H1 (cell line): ENCODE measurements at regions not wholly inside any gene's neighbourhood (a gene's known extent, or its start where the extent isn't known, plus 50 kb on each side); places are given as distances from the start of the nearest gene placed in this dataset.

ENCODE experiments used
- CTCF ChIA-PET: fragments of 300-600 bp; sonication (Branson Sonifier 250); formaldehyde crosslinking; loops from one replicate; lab custom pipeline; 2021; ENCODE audit not compliant: partially characterized antibody; lab: Charles Lee
- POLR2A ChIA-PET: fragments of 300-600 bp; sonication (Branson Sonifier 250); formaldehyde crosslinking; loops from one replicate; lab custom pipeline; 2021; ENCODE audit warnings: inconsistent platforms; ENCODE audit not compliant: partially characterized antibody; lab: Charles Lee
- DNase-seq, 2 experiments: peaks; one replicate each; pipeline versions ENCODE4 v3.0.0 to v3.0.0-alpha.2; 2010 to 2022; ENCODE audit warnings: low spot score in 2 of 2, low read depth in 1 of 2, mixed read lengths in 1 of 2
- FAIRE-seq: peaks from 2 replicates; lab custom pipeline; 2011; peaks lifted over from hg19 to GRCh38; lab: Jason Lieb, UNC
- H2AFZ ChIP-seq: 2 replicates; pipeline ENCODE4 v1.8.1; 2012; ENCODE audit warnings: low read length, inconsistent platforms
- H2AK5ac ChIP-seq: 2 replicates; pipeline ENCODE4 v1.6.1; 2013; ENCODE audit warnings: low read depth, low read length
- H2BK120ac ChIP-seq: replicated peaks from 2 replicates; pipeline ENCODE3; 2013; ENCODE audit warnings: low read depth, low read length, inconsistent platforms
- H2BK12ac ChIP-seq: 2 replicates; pipeline ENCODE4 v1.6.1; 2013; ENCODE audit warnings: low read depth, low read length
- H2BK15ac ChIP-seq: 2 replicates; pipeline ENCODE4 v1.6.1; 2013; ENCODE audit warnings: low read length
- H2BK20ac ChIP-seq: 2 replicates; pipeline ENCODE4 v1.6.1; 2013; ENCODE audit warnings: low read length
- H2BK5ac ChIP-seq: 2 replicates; pipeline ENCODE4 v1.6.1; 2013; ENCODE audit warnings: low read depth, low read length
- H3K14ac ChIP-seq: 2 replicates; pipeline ENCODE4 v1.6.1; 2013; ENCODE audit warnings: inconsistent platforms; ENCODE audit not compliant: insufficient read length
- H3K18ac ChIP-seq: 2 replicates; pipeline ENCODE4 v1.6.1; 2013; ENCODE audit warnings: low read length; ENCODE audit errors: extremely low read depth
- H3K23ac ChIP-seq: 2 replicates; pipeline ENCODE4 v1.6.1; 2013; ENCODE audit warnings: inconsistent platforms; ENCODE audit not compliant: insufficient read length
- H3K23me2 ChIP-seq: 2 replicates; pipeline ENCODE4 v1.6.1; 2013; ENCODE audit warnings: low read depth, low read length
- H3K27ac ChIP-seq: 2 replicates; pipeline ENCODE4 v1.6.1; 2011; ENCODE audit warnings: low read depth, low read length, inconsistent platforms
- H3K27me3 ChIP-seq, 4 experiments: replicated peaks in 1 of 4; 1 replicate in 1 of 4; 2 replicates in 3 of 4; pipeline versions ENCODE4 v1.6.1 to v1.8.1; 2011 to 2013; ENCODE audit warnings: low read length in 3 of 4, mild to moderate bottlenecking in 3 of 4, inconsistent platforms in 2 of 4, mixed read lengths in 2 of 4, moderate library complexity in 1 of 4; ENCODE audit not compliant: control insufficient read depth in 3 of 4, insufficient read depth in 3 of 4; ENCODE audit errors: extremely low read depth in 1 of 4
- H3K36me3 ChIP-seq, 4 experiments: 2 replicates each; pipeline versions ENCODE4 v1.6.1 to v1.8.1; 2011 to 2013; ENCODE audit warnings: mild to moderate bottlenecking in 4 of 4, low read length in 3 of 4, moderate library complexity in 2 of 4, control low read depth in 1 of 4, inconsistent platforms in 1 of 4; ENCODE audit not compliant: insufficient read depth in 4 of 4, control insufficient read depth in 2 of 4
- H3K4ac ChIP-seq: replicated peaks from 2 replicates; pipeline ENCODE3; 2013; ENCODE audit warnings: low read length, low read depth, mixed read lengths, inconsistent platforms; ENCODE audit not compliant: insufficient read length
- H3K4me1 ChIP-seq, 4 experiments: replicated peaks in 1 of 4; 1 replicate in 1 of 4; 2 replicates in 3 of 4; pipeline versions ENCODE4 v1.6.1 to v1.8.1; 2011 to 2013; ENCODE audit warnings: low read length in 3 of 4, inconsistent platforms in 2 of 4, mixed read lengths in 1 of 4; ENCODE audit not compliant: insufficient read depth in 4 of 4, control insufficient read depth in 3 of 4
- H3K4me2 ChIP-seq, 2 experiments: 2 replicates each; pipeline versions ENCODE4 v1.6.1 to v1.8.1; 2011 to 2013; ENCODE audit warnings: low read depth in 2 of 2, low read length in 2 of 2, control low read depth in 1 of 2, inconsistent platforms in 1 of 2, mild to moderate bottlenecking in 1 of 2; ENCODE audit not compliant: insufficient read depth in 1 of 2
- H3K4me3 ChIP-seq, 4 experiments: fragments of 200-600, 300-600 bp in 1 of 4; sonication (generic), shearing (Covaris generic), sonication (Bioruptor Twin) in 1 of 4; 2 replicates each; pipeline versions ENCODE4 v1.5.1 to v1.8.1; 2011 to 2016; ENCODE audit warnings: low read length in 4 of 4, low read depth in 3 of 4, control low read depth in 2 of 4, inconsistent platforms in 2 of 4, mild to moderate bottlenecking in 2 of 4, mixed read lengths in 1 of 4, moderate library complexity in 1 of 4; ENCODE audit not compliant: insufficient read depth in 2 of 4; ENCODE audit errors: extremely low read depth in 1 of 4
- H3K56ac ChIP-seq: replicated peaks from 2 replicates; pipeline ENCODE3; 2013; ENCODE audit warnings: low read depth, mild to moderate bottlenecking, mixed read lengths, low read length, inconsistent platforms; ENCODE audit not compliant: insufficient read length
- H3K79me1 ChIP-seq: 2 replicates; pipeline ENCODE4 v1.6.1; 2013; ENCODE audit warnings: low read depth, low read length, control low read depth
- H3K79me2 ChIP-seq, 2 experiments: 2 replicates each; pipeline versions ENCODE4 v1.6.1 to v1.8.1; 2012 to 2013; ENCODE audit warnings: low read length in 2 of 2, mild to moderate bottlenecking in 2 of 2, inconsistent platforms in 1 of 2; ENCODE audit not compliant: insufficient read depth in 2 of 2, control insufficient read depth in 1 of 2
- H3K9ac ChIP-seq, 4 experiments: replicated peaks in 1 of 4; 1 replicate in 1 of 4; 2 replicates in 3 of 4; pipeline versions ENCODE4 v1.6.1 to v1.8.1; 2011 to 2013; ENCODE audit warnings: low read depth in 3 of 4, low read length in 3 of 4, control low read depth in 2 of 4, mild to moderate bottlenecking in 2 of 4, moderate library complexity in 2 of 4, inconsistent platforms in 1 of 4; ENCODE audit errors: extremely low read depth in 1 of 4
- H3K9me3 ChIP-seq, 2 experiments: 2 replicates each; pipeline versions ENCODE4 v1.6.1 to v1.8.1; 2012 to 2013; ENCODE audit warnings: mild to moderate bottlenecking in 2 of 2, moderate library complexity in 2 of 2, control low read depth in 1 of 2, inconsistent platforms in 1 of 2, low read depth in 1 of 2, low read length in 1 of 2, mixed read lengths in 1 of 2; ENCODE audit not compliant: insufficient read depth in 2 of 2
- H4K20me1 ChIP-seq, 2 experiments: replicated peaks in 1 of 2; 2 replicates each; pipeline versions ENCODE3 to v1.8.1; 2011 to 2013; ENCODE audit warnings: inconsistent platforms in 2 of 2, low read length in 2 of 2, mild to moderate bottlenecking in 1 of 2; ENCODE audit not compliant: insufficient read depth in 2 of 2, control insufficient read depth in 1 of 2
- H4K5ac ChIP-seq: 2 replicates; pipeline ENCODE4 v1.6.1; 2013; ENCODE audit warnings: low read length, low read depth, mixed read lengths, inconsistent platforms; ENCODE audit not compliant: insufficient read length
- H4K8ac ChIP-seq: 2 replicates; pipeline ENCODE4 v1.8.0; 2013; ENCODE audit warnings: mild to moderate bottlenecking, moderate library complexity, low read length, inconsistent platforms; ENCODE audit not compliant: insufficient read depth; ENCODE audit errors: extremely low read depth
- H4K91ac ChIP-seq: replicated peaks from 2 replicates; pipeline ENCODE3; 2013; ENCODE audit warnings: low read length, mixed read lengths, inconsistent platforms; ENCODE audit not compliant: insufficient read length
- CBX8 ChIP-seq: fragments of 300-800, 300-1000 bp; sonication (generic); IDR thresholded peaks from 2 replicates; pipeline ENCODE4 v1.7.1; 2016; ENCODE audit warnings: low read depth, low read length, borderline replicate concordance
- CTCF ChIP-seq, 3 experiments: IDR thresholded peaks; 1 replicate in 2 of 3; 2 replicates in 1 of 3; pipeline versions ENCODE4 v1.5.1 to v1.6.1; 2011; ENCODE audit warnings: low read length in 3 of 3, mild to moderate bottlenecking in 3 of 3, inconsistent platforms in 2 of 3, low read depth in 1 of 3, moderate library complexity in 1 of 3; ENCODE audit not compliant: insufficient read depth in 1 of 3; ENCODE audit errors: control extremely low read depth in 1 of 3
- EZH2 ChIP-seq: fragments of 200-600 bp; sonication (generic); IDR thresholded peaks from 2 replicates; pipeline ENCODE4 v1.7.1; 2012; ENCODE audit warnings: low read depth, mild to moderate bottlenecking, moderate library complexity, low read length, inconsistent platforms; ENCODE audit not compliant: severe bottlenecking
- SIN3A ChIP-seq, 2 experiments: IDR thresholded peaks in 1 of 2; conservative IDR thresholded peaks in 1 of 2; 2 replicates each; pipeline ENCODE4 v1.6.1; 2011 to 2012; ENCODE audit warnings: low read length in 2 of 2, improper control_type of control experiment in 1 of 2, low read depth in 1 of 2, mild to moderate bottlenecking in 1 of 2
- TAF1 ChIP-seq: IDR thresholded peaks from 2 replicates; pipeline ENCODE4 v1.6.1; 2011; ENCODE audit warnings: mild to moderate bottlenecking, low read depth, low read length
- USF2 ChIP-seq: IDR thresholded peaks from 2 replicates; pipeline ENCODE4 v1.6.1; 2011; ENCODE audit warnings: low read length, improper control_type of control experiment
- WGBS, 2 experiments: shearing (Covaris generic) in 1 of 2; methylation state at CpG; one replicate each; pipeline versions ENCODE4 v1.1.6 to v1.1.7; 2013 to 2015; ENCODE audit warnings: low lambda C conversion rate in 2 of 2, mixed read lengths in 2 of 2, inconsistent platforms in 1 of 2, low coverage in 1 of 2, missing lambda C conversion rate in 1 of 2; ENCODE audit not compliant: insufficient replicate concordance in 2 of 2, insufficient coverage in 1 of 2, insufficient read length in 1 of 2; ENCODE audit errors: extremely low coverage in 1 of 2, missing lambda C conversion rate in 1 of 2; 5-methylcytosine and 5-hydroxymethylcytosine counted together

- POLR2A ChIA-PET, result no interaction called here
- WGBS, 2 experiments, result 93% methylated on average over 13 of the region's 14 CpGs; no CpG with 5 or more reads in 1 of the 2 experiments
- TF ChIP-seq CBX8 (no peak), USF2 (no peak), SIN3A (conservative IDR thresholded peaks at IDR 0.05 in 1 of 2, IDR thresholded peaks at IDR 0.05 in 1 of 2; ENCODE audit: low read depth in 1 of 2, low read length in 2 of 2) (no peak), TAF1 (no peak), EZH2 (no peak), CTCF (IDR thresholded peaks at IDR 0.05; ENCODE audit: control extremely low read depth in 1 of 3, insufficient read depth in 1 of 3, low read depth in 1 of 3, low read length in 3 of 3) (no peak)
Measured at GRCh38 chr2:10231551-10232085, 71.1 kb upstream of the HPCAL1 start.

More at GRCh38 chr2:10231551-10232085, 71.1 kb upstream of the HPCAL1 start:
- CTCF ChIA-PET, result interaction anchor here (0.6 to 10.9 kb wide), 15 partner anchors 10 to 203 kb away, joined by 3 to 95 read pairs (median 4); no protein-coding TSS in a partner anchor
- peaks cover 0 to 9% of the 10 kb centered on the region in 2 experiments for H4K20me1 ChIP-seq
- no peak overlapping the region for H2BK120ac ChIP-seq
- no peak overlapping the region for H4K91ac ChIP-seq
- no peak overlapping the region for H3K9ac ChIP-seq
- H2BK12ac ChIP-seq, result no peak overlapping the region
- no peaks in the 10 kb centered on the region for H3K27me3 ChIP-seq
- no peak overlapping the region for H3K14ac ChIP-seq
- H3K4ac ChIP-seq, result no peak overlapping the region
- H2AFZ ChIP-seq, result no peak overlapping the region
- no peaks in the 10 kb centered on the region for H3K79me1 ChIP-seq
- no peak for FAIRE-seq
- no peaks in the 10 kb centered on the region for H3K9me3 ChIP-seq
- DNase-seq, result no peak
- H2BK20ac ChIP-seq, result no peak overlapping the region
- H3K18ac ChIP-seq, result no peak overlapping the region
- no peaks in the 10 kb centered on the region; a peak in 1 of 7 replicates for H3K4me1 ChIP-seq
- H3K79me2 ChIP-seq, result no peaks in the 10 kb centered on the region
- H3K27ac ChIP-seq, result no peak overlapping the region
- H3K36me3 ChIP-seq, result no peaks in the 10 kb centered on the region
- no peak overlapping the region for H2BK5ac ChIP-seq
- no peak overlapping the region for H4K8ac ChIP-seq
- peaks cover 10% of the 10 kb centered on the region; the same call in 1 of the 2 replicates for H3K23me2 ChIP-seq
- H2BK15ac ChIP-seq, result no peak overlapping the region
- H3K56ac ChIP-seq, result no peak overlapping the region
- H3K4me3 ChIP-seq, result no peak overlapping the region
- H3K23ac ChIP-seq, result no peak overlapping the region
- H2AK5ac ChIP-seq, result no peak overlapping the region
- H3K4me2 ChIP-seq, result no peak overlapping the region
- no peak overlapping the region for H4K5ac ChIP-seq
